Activated CD8-positive, alpha-beta memory T cell treated with anti-CD3 and anti-CD28 coated beads for 24 hours (primary cell): ENCODE measurements at regions not wholly inside any gene's neighbourhood (a gene's known extent, or its start where the extent isn't known, plus 50 kb on each side); places are given as distances from the start of the nearest gene placed in this dataset.

Experiments
- DNase-seq: peaks from one replicate; pipeline ENCODE4 v3.0.0-alpha.2; 2020

DNA sequence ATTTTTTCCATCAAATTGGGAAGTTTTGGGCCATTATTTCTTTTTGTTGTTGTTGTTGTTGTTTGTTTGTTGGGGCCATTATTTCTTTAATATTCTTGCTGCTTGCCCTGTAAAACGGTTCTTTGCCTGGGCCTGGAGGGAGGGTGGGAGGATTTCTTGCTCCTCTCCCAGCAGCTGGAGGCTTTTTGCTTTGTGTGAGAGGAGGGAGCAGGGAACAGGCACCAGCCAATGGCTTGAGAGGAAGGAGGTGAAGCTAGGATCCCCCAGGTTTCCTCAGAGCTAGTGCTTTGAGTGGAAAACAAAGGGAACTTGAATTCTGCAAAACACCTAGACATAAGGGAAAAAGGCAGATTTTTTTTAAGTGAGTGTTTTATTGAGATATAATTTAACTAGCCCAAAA lies 61.2 kb upstream of the DNAJC19 start:
- DNase-seq = no peak

DNA sequence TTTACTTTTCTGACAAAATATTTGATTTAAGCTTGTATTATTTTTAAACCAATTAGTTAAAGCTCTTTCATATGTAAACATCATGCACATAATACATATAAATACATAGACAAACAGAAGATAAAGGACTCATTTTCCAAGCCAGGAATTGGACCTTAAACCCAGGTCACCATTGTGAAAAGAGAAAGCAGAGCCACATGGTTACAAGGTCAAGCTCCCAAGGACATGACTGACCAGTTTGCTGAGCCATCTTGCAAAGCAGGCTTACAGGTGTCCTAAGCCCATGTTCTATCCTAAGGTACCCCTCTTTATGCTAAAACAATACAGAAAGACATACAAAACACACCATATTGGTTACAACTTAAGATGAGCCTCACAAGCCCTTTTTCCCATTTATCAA lies 50.5 kb upstream of the DNAJC19 start:
- no peak for DNase-seq
